ENCODE measurements at regions not wholly inside any gene's neighbourhood (a gene's known extent, or its start where the extent isn't known, plus 50 kb on each side); places are given as distances from the start of the nearest gene placed in this dataset.

GRCh38 chr2:149687052-149687427, 99.5 kb upstream of the MMADHC start:
- TF ChIP-seq CTCF (IDR thresholded peaks at IDR 0.05) (no peak), POLR2A (IDR thresholded peaks at IDR 0.05) (no peak)

All from esophagus squamous epithelium (tissue), 4 donors.